Retina (tissue), 1 donor: ENCODE measurements at regions not wholly inside any gene's neighbourhood (a gene's known extent, or its start where the extent isn't known, plus 50 kb on each side); places are given as distances from the start of the nearest gene placed in this dataset.

ENCODE experiments used
- DNase-seq: peaks from one replicate; pipeline ENCODE4 v3.0.0-alpha.2; 2016

- no peak for DNase-seq
Measured at GRCh38 chr7:24216576-24217125, 67.3 kb upstream of the NPY start.

DNA sequence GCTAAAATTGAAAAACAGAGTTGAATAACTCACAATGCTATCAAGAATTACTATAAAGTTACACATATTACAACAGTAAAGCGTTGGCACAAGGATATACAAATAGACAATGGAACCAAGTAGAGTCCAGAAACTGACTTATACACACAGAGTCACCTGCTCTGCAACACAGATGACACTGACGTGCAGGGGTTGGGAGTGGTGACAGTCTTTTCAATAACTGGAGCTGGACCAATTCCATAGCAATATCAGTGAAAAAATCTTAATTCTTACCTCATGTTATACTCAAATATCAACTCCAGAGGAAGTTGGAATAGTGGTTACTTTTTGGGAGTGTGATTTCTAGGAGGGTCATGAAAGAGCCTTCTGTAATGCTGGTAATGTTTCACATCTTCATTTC, 62.5 kb upstream of the NPY start:
- no peak for DNase-seq

- DNase-seq = no peak
Measured at GRCh38 chr7:24227068-24227467, 56.9 kb upstream of the NPY start.

- DNase-seq = no peak
Measured at GRCh38 chr7:24227603-24228359, 56.2 kb upstream of the NPY start.

DNA sequence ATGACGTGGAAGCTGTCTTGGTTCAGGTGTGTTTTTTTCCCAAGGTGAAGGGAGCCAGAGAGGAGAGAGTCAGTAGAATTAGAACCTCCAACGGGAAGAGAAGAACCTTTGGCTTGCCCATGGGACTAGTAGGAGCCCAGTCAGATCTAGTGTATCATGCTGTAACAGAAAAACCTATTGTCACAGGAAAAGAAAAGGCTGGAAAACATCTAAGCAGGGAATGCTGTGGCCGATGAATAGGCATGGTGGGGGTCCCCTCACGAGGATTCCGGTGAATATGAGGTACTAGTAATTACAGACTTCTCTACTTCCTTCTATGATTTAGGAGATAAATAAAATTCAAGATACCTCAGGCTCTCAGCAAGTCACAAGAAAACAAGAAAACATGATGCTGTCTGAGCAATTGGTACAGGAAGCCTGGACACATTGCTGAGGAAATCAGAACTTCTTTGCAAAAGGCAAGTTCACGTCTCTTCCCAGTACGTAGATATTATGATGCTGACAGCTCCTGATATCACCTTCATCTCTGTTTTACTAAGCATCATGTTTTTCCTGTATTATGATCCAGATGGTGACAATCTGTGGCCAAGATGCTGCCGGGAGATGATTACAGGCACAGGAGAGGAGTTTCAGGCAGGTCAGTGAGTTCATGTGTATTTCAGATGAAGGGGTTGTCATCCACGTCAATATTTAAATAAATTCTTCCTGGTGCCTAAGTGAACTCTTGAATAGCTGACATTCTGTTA, 54.3 kb upstream of the NPY start:
- no peak for DNase-seq

DNA sequence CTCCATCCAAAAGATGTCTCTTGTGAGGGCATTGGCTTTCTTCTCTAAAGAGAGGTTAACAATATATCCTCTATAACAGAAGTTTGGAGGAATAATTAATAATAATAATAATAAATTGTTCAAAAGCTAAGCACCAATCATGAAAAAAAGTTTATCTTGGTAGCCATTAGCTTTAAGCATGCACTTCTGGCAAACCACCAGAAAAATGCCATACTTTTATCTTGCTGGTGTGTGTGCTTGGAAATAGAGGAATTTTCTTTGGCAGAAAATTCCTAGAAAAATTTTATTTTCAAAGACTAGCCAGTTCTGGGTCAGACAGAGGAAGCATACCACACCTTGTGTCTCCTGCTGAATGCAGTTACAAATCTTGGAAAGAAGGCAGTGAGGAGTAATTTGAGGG, 52.5 kb upstream of the NPY start:
- no peak for DNase-seq

DNA sequence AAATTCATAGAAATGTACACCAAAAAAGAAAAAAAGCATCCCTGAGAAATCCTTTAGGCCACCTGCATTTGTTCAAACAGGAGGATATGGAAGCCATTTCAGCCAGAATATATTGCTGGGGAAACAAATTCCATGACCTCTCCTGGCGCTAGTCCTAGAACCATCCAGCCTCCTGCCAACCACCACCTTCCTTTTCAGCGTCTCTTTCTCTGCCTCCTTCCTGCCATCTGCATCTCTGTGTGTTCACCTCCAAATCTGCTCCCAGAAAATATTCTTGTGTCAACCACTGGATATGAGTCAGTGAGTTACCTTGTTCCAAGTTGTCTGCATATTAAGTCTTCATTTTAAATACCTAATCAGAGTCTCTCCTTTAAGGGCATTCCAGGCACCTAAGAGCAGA, 50.6 kb upstream of the NPY start:
- DNase-seq = no peak
